ENCODE measurements at regions not wholly inside any gene's neighbourhood (a gene's known extent, or its start where the extent isn't known, plus 50 kb on each side); places are given as distances from the start of the nearest gene placed in this dataset.

GRCh38 chr1:80221319-80221718 lies 1214.8 kb upstream of the ADGRL4 start:
- TF ChIP-seq EZH2 (IDR thresholded peaks at IDR 0.05; ENCODE audit: insufficient read depth, poor library complexity, severe bottlenecking) (no peak), EZH2phosphoT487 (IDR thresholded peaks at IDR 0.05; ENCODE audit: insufficient read depth, low read depth) (no peak)

Data from GM23248 (cell line).